Body of pancreas (tissue), 4 donors: ENCODE measurements at regions not wholly inside any gene's neighbourhood (a gene's known extent, or its start where the extent isn't known, plus 50 kb on each side); places are given as distances from the start of the nearest gene placed in this dataset.

Experiments used
- CTCF ChIP-seq, 7 experiments: fragments of 450-650 bp in 4 of 7; fragments of 200-600 bp in 3 of 7; sonication (generic) in 3 of 7; IDR thresholded peaks; one replicate each; pipeline ENCODE4 v1.5.1; 2016 to 2019; ENCODE audit warnings: antibody characterized with exemption in 7 of 7
- POLR2A ChIP-seq, 3 donors: fragments of 450-650 bp; IDR thresholded peaks; one replicate each; pipeline ENCODE4 v1.6.1; 2016; ENCODE audit warnings: antibody characterized with exemption in 3 of 3, mild to moderate bottlenecking in 2 of 3

- TF ChIP-seq CTCF (IDR thresholded peaks at IDR 0.05) (no peak), POLR2A (IDR thresholded peaks at IDR 0.05) (no peak)
Observed at GRCh38 chrX:94908648-94909047, 1234.6 kb downstream of the FAM133A start.
